Brain microvascular endothelial cell (primary cell): ENCODE measurements at regions not wholly inside any gene's neighbourhood (a gene's known extent, or its start where the extent isn't known, plus 50 kb on each side); places are given as distances from the start of the nearest gene placed in this dataset.

Source experiments
- DNase-seq: peaks from one replicate; pipeline ENCODE4 v3.0.0-alpha.2; 2020
- H3K27ac ChIP-seq: fragments of 250-450 bp; sonication (Bioruptor Pico); 2 replicates; pipeline ENCODE4 v1.5.1; 2020; ENCODE audit warnings: mild to moderate bottlenecking, moderate library complexity
- H3K27me3 ChIP-seq: fragments of 250-450 bp; sonication (Bioruptor Pico); replicated peaks from 2 replicates; pipeline ENCODE4 v1.5.1; 2020; ENCODE audit warnings: mild to moderate bottlenecking
- H3K36me3 ChIP-seq: fragments of 250-450 bp; sonication (Bioruptor Pico); replicated peaks from 2 replicates; pipeline ENCODE4 v1.5.1; 2020; ENCODE audit warnings: mild to moderate bottlenecking
- H3K4me3 ChIP-seq: 2 replicates; pipeline ENCODE4 v1.5.1; 2011; ENCODE audit warnings: low read depth, mild to moderate bottlenecking, control low read depth, low read length, moderate library complexity
- CTCF ChIP-seq: IDR thresholded peaks from 2 replicates; pipeline ENCODE4 v1.5.1; 2011; ENCODE audit warnings: low read depth, mild to moderate bottlenecking, moderate library complexity, low read length, control low read depth, inconsistent platforms; ENCODE audit errors: missing control alignments
- in situ Hi-C: cut with HindIII; loops from 2 replicates; pipeline ENCODE4 v1.10.0; 2017; ENCODE audit warnings: low sequenced_read_pairs, low pct_ligation_motif_present

GRCh38 chr2:59568461-59568860 lies 985.0 kb downstream of the BCL11A start:
- no peak for DNase-seq

GRCh38 chr2:59567151-59567550 lies 986.3 kb downstream of the BCL11A start:
- Histone ChIP-seq H3K27ac (no peak overlapping the region), H3K4me3 (no peak overlapping the region), H3K27me3 (no peaks in the 10 kb centered on the region), H3K36me3 (no peaks in the 10 kb centered on the region)
- DNase-seq = no peak
- in situ Hi-C loops = no loop called here
- no peak for TF ChIP-seq CTCF

More at GRCh38 chr2:59568461-59568860, 985.0 kb downstream of the BCL11A start:
- H3K36me3 ChIP-seq = no peaks in the 10 kb centered on the region
- H3K27ac ChIP-seq = no peak overlapping the region
- H3K4me3 ChIP-seq = no peak overlapping the region
- in situ Hi-C loops = no loop called here
- H3K27me3 ChIP-seq = no peaks in the 10 kb centered on the region
- TF ChIP-seq CTCF = no peak

GRCh38 chr2:59566739-59567138 lies 986.7 kb downstream of the BCL11A start:
- no peak for DNase-seq
- H3K27ac ChIP-seq = no peak overlapping the region
- TF ChIP-seq CTCF = no peak
- no peaks in the 10 kb centered on the region for H3K27me3 ChIP-seq
- in situ Hi-C loops = no loop called here
- no peaks in the 10 kb centered on the region for H3K36me3 ChIP-seq
- H3K4me3 ChIP-seq = no peak overlapping the region

GRCh38 chr2:59561281-59561680 lies 992.2 kb downstream of the BCL11A start:
- Histone ChIP-seq H3K27me3 (no peaks in the 10 kb centered on the region), H3K36me3 (no peaks in the 10 kb centered on the region), H3K4me3 (no peak overlapping the region), H3K27ac (no peak overlapping the region)
- in situ Hi-C loops = no loop called here
- no peak for DNase-seq
- no peak for TF ChIP-seq CTCF

- no peaks in the 10 kb centered on the region for H3K27me3 ChIP-seq
- no peak overlapping the region for H3K27ac ChIP-seq
- in situ Hi-C loops = no loop called here
- no peak for DNase-seq
- no peaks in the 10 kb centered on the region for H3K36me3 ChIP-seq
- no peak for TF ChIP-seq CTCF
- H3K4me3 ChIP-seq = no peak overlapping the region
Observed at GRCh38 chr2:59560769-59561168, 992.7 kb downstream of the BCL11A start.

GRCh38 chr2:59540864-59541263 lies 1012.6 kb downstream of the BCL11A start:
- Histone ChIP-seq H3K4me3 (no peak overlapping the region), H3K36me3 (no peaks in the 10 kb centered on the region), H3K27me3 (no peaks in the 10 kb centered on the region), H3K27ac (no peak overlapping the region)
- no peak for DNase-seq
- no peak for TF ChIP-seq CTCF
- in situ Hi-C loops = no loop called here
